Right ventricle myocardium superior (tissue), 1 donor: ENCODE measurements at regions not wholly inside any gene's neighbourhood (a gene's known extent, or its start where the extent isn't known, plus 50 kb on each side); places are given as distances from the start of the nearest gene placed in this dataset.
A peak's percentile ranks its signal among the peaks of the same experiment; 100 is the strongest.

Source experiments
- ATAC-seq: fragments of 200-7000 bp; cut with Tn5 transposase; one replicate; pipeline ENCODE4 v1.9.1; 2020; ENCODE audit warnings: mild to moderate bottlenecking; ENCODE audit not compliant: poor library complexity
- DNase-seq: peaks from one replicate; pipeline ENCODE4 v3.0.0-alpha.2; 2020
- intact Hi-C: fragments of 100-400 bp; cut with DNase I; formaldehyde crosslinking; loops from one replicate; pipeline ENCODE4 v1.11.2; 2022
- donor health status: DM: no; HTN: yes; CAD: no; lungs with severe emphysema.

DNA sequence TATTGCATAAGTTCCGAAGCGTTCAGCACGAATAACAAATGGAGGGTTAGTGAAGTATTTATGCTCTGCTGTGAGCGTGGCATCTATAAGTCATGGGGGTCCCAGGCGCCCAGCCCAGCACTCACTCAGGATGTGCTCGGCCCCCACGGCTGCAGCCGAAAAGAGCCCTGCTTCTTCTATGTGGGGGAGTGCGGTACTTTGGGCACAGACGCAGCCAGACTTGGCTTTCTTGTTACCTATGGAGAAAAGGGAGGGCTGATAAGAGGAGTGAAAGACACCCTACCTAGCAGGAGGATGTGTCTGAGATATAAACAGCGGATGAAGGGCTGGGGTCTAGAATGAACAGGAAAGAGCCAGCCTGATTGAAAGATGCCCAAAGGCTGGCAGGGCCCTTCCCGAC lies 51.4 kb downstream of the MRPL36 start:
- DNase-seq = peak; percentile 30
- no peak for ATAC-seq
- intact Hi-C loops = no loop called here

DNA sequence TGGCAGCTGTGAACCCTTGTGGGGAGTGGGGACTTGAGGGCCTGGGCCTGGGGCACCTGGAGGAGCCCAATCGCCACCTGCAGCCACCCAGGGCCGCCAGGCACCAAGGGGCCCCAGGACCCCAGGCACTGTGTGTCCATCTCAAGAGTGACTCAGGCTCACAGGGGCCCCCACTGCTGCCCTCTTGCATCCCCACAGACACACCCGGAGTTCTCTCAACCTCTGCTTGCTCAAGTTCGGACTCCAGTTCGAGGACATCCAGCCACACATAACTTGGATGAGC lies 51.9 kb downstream of the MRPL36 start:
- no peak for DNase-seq
- ATAC-seq = no peak
- intact Hi-C loops = no loop called here

DNA sequence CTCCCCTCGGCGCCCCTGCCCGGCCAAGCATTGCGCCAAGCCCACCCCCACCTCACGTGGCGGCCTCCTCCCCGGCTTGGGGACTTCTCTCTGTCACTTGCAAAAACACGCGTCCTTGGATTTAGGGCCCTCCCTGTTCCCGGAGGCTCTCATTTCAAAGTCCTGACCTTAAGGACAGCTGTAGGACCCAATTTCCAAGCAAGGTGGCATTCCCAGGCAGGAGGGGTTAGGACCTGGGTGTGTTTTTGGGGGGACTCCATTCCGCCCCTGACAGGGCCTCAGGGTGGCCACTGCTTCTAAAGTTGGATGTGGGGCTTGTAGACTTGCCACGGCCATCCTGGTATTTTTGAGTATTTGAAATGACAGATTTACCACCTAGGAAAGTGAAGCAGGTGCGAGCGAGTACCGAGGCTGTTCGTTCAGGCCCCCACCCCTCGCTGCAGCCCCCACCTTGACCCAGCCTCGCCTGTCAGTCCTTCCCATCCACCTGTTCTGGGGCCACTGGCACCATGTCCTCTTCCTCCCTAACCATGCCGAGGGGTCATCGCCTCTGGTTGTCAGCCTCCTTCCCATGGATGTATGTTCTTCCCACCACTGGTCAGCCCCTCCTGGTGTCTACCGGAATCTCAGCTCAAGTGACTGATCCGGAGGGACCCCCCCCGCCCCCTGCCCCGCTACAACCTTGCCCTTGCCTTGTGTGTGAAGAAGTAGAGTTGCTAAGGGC lies 52.4 kb downstream of the MRPL36 start:
- ATAC-seq (no peak), DNase-seq (peak; percentile 23)
- intact Hi-C loops = no loop called here

DNA sequence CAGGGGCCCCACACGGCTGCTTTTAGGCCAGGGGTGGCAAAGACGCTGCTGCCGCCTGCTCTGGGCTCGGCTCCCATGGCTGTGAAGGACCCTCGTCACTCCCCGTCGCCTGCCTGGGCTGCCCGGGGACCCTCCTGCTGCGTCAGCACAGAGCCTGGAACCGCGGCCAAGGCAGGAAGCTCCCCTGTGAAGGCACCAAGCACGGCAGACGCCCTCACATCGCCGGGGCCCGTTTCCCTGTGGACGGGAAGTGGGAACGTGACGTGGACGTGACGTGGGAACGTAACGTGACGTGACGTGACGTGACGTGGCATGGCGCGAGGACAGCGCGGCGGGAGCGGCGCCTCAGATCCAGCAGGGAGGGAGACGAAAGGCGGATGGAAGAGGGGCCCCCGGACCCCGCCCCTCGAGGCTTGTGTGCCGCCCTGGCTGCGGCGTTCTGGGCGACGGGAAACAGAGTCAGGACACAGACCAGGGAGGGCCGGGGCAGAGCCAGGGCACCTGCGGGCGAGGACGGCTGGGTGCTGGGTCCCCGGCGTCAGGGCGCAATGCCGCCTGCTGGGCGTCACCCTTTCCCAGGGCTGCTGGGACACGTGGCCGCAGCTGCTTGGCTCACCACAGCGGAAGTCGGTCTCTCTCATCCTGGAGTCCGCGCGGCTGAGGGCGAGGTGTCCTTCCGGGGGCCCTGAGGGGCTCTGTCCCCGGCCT lies 53.1 kb downstream of the MRPL36 start:
- intact Hi-C loops = no loop called here
- DNase-seq (peak; percentile 30), ATAC-seq (no peak)

DNA sequence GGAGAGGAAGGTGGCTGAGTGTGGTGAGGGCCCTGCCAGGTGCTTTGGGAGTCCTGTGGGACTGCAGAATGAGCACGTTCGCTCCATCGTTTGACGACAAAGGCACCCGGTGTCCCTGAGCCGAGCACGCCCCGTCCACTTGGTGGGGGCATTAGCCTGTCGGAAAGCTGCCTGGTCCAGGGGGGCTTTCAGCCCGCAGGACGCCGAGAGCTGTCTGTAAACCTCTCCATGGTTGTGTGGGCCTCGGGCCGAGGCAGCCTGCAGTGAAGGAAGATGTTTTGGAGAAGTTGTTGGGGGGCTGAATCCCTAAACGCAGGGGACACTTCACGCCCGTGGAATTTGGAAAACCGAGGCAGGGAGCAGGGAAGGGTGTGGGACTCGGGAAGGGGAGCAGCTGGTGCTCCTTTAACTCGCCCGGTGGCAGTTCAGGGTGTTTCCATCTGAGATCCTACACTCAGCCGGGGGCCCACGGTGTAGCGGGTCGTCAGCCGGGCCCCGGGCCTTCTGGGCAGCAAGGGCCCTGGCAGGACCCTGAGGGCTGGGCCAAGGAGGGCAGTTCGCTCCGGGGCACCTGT lies 53.8 kb downstream of the MRPL36 start:
- intact Hi-C loops = no loop called here
- DNase-seq = peak; percentile 29
- ATAC-seq = no peak

DNA sequence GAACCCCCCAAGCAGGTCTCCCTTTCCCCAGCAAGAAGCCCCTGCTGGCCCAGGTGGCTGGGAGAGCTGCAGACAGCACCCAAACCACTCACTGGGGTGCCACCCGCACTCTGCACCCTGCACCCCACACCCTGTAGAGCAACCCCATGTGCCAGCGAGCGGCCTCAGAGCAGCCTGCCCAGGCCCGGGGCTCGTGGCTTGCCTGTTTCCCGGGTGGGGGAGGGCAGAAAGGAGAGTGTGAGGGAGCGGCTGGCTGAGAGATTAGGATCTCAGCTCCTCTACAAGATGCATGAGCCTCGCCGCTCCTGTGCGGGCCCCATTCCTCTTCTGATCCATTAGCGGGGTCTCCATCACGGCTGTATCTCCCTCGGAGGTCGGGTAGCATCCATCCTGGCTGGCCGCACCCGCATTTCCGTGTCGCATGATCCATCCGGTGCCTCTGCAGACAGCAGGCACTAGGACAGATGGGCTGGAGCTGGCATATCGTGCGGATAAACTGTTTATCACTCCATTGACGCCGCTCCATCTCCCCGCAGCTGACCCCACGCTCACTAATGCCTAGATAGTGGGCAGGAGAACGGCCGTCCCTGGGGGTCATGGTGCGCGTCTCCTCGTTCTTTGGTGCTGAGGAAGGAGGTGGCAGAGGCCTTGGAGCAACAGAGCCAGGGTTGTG lies 54.4 kb downstream of the MRPL36 start:
- intact Hi-C loops = no loop called here
- ATAC-seq (no peak), DNase-seq (peak; percentile 22)

DNA sequence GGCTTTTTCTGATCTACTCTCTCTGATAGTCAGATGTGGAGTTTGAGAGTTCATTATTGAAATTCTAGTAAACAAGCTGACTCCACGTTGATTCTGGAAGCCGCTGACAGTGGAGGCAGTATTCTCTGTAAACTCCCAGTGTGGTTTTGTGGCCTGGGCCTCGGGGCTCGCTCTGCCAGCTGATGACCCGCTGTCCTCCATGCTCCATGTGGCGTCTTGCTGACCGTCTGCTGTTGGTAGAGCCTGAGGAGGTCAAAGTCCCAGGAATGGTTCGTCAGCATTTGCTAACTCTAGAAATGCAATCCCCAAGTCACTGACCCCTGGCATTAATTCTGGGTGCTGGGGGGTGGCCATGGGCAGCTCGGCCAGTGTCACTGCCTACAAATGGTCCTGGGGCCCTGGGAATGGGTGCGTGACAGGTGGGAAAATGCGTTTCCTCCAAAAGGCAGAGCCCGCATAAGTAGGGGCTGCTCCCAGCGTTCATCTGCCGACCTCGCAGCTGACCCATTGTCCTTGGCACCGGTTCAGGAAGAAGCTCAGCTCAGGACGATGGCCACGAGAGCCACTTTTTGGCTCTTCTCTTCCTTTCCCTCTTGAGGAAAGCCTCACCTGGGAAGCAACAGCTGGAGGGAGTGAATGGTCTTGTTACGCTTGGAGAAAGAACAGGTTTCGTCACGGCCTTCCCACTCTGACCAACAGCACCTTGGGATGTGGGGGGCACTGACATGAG lies 55.1 kb downstream of the MRPL36 start:
- DNase-seq (peak; percentile 19), ATAC-seq (no peak)
- intact Hi-C loops = no loop called here

DNA sequence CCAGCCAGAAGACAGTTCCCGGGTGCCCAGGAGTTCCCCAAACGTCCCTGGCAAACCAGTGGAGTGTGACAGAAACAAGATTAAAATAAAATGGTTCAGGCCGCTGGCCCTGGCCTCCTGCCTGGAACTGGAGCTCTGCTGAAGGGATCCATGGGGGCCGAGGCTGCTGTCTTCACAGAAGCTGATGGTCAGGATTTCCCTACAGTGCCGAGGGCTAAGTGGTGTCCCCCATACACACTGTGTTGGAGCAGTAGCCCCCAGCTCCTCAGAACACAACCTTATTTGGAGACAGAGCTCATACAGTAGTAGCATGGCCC lies 55.9 kb downstream of the MRPL36 start:
- ATAC-seq (peak; percentile 15), DNase-seq (peak; percentile 30)
- intact Hi-C loops = no loop called here

DNA sequence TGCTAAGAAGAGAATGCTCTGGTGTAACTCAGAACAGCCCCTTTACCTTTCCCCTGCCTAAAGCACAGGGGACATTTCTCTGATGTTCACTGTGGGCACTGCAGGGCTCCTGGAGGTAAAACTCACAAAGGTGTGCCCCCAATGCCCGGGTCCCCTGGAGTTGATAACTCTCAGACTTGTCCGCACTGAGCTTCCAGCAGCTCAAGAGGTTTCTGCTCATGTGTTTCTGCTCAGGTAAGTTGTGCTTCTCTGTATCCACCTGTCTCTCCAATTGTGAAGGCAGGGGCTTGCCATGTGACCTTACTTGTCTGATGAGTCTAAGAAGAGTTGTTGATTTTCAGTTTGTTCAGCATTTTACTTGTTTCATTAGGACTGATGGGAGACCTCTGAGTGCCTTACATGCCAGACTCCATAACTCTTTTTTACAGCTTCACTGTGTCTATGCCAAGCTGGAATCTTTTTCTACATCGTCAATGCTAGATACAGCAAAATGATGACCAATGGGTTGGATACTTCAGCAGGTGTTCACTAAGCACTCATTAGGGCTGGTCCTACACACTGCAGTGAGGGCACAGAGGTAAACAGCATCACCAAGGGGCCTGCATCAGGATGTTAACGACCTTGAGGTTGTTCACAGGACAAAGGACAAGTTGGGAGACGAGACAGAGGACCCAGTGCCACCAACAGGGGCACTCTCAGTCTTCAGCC lies 56.4 kb downstream of the MRPL36 start:
- intact Hi-C loops = no loop called here
- no peak for ATAC-seq
- no peak for DNase-seq

DNA sequence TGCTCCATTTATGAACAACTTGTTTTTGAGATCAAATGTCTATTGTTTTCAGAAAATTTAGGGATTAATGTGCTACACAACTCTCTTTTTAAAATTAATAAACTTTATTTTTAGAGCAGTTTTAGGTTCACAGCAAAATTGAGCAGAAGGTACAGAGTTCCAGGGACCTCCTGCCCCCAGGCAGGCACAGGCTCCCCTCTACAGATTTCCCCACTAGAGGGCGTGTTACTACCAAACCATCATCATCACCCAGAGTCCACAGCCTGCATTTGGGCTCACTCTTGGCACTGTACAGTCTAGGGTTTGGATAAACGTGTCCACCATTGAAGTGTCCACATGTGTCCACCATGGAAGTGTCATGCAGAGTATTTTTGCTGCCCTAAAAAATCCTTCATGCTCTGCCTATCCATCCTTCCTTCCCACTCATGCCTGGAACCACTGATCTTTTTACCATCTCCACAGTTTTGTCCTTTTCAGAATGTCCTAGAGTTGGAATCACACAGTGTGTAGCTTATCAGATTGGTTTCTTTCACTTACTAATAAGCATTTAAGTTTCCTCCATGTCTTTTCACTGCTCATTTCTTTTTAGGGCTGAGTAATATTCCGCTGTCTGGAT lies 61.7 kb downstream of the MRPL36 start:
- DNase-seq (no peak), ATAC-seq (peak; percentile 20)
- intact Hi-C loops = no loop called here

DNA sequence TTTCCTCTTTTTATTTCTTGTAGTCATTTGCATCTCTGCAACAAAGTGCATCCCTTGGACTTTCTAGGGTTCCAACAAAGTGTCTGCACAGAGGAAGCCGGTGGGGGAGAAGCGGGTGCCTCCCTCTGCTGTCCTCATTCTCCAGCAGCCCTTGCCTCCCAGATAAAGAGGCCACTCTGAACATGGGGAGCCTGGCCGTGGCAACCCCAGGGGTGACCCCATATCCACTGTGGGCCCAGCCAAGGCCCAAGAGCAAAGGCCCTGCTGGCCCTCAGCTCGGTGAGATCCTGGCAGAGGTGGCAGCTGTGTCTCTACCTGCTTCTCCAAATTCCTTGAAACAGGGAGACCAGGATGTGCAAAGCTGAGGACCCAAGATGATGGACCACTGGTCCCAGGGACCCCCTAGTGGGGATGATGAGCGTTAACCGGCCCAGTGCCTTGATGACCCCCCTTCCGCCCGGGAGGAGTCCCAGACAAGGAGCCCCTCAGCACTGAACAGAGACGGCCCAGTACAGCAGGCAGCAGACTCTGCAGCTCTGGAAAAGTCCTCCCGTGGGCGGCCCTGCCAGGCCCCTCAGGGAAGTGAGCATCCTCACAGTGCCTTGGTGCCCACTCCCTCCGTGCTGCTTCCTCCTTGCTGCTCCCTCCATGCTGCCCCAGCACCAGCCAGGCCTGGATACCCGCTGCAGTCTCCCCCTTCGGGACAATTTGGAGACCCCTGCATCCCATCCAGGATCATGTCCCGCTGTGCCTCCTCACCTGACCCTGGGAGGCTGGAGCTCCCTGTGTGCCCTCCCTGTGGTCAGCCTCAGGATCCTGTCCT lies 62.5 kb downstream of the MRPL36 start:
- DNase-seq = no peak
- intact Hi-C loops = no loop called here
- ATAC-seq = no peak

DNA sequence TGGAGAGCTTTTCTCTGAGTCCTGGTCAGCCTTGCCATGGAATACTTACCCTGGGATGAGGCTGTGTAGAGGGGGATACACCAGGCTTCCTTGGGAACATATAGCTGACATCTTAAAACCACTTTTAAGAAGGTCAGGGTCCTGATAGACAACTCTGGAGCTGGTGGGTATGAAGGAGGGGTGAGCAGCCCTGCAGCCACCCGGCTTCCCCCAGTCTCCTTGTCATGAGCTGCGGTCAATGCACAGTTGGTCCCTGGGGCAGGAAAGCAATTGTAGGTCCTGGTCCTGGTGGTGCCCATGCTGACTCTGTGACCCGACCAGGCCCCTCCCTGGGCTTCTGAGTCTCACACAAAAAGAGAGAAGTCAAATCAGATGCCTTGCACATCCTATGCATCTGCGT lies 63.6 kb downstream of the MRPL36 start:
- intact Hi-C loops = no loop called here
- DNase-seq (no peak), ATAC-seq (no peak)

DNA sequence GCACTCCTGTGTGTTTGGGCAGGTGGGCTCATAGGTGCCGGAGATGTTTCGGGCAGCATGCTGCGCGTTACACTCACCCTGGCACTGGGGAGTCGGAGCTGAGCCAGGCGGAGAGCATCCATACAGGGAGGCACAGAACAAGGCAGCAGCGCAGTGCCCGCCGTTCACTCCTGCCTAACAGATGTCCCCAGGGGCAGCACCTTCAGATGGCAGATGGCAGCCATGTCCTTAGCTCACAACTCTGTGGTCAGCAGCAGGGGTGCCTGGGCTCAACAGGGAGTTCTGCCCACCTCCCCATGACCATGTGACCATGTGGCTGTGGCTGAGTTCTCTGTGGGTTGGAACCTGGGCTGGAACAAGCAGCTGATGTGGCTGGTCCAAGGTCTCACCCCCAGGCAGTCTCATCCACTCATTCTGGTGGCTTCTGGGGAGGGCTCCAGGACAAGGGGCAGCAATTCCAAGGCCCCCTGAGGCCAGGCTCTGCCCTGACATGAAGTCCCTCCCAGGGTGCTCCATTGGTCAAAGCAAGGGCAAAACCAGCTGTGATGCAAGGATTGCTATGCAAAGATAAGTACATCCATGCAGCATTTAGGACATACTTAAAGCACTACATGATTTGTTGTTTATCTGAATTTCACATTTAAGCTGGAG lies 64.2 kb downstream of the MRPL36 start:
- ATAC-seq = no peak
- no peak for DNase-seq
- intact Hi-C loops = no loop called here

DNA sequence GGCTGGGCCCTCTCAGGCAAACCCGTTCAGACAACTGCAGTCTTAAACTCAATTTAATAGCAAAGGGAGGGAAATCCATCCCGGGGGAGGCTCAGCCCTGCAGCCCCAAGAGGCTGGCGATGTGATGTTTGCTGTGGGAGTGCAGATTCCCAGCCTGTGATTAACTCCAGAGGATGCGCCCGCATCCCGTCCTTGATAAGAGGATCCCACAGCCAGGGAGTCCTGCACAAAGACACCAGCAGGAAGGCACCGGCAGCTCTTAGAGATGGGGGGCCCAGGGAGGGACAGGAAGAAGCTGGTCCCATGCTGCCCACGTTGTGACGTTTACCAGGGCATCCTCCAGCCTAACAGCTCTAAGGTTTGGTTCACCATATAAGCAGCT lies 64.7 kb downstream of the MRPL36 start:
- ATAC-seq (no peak), DNase-seq (no peak)
- intact Hi-C loops = no loop called here

DNA sequence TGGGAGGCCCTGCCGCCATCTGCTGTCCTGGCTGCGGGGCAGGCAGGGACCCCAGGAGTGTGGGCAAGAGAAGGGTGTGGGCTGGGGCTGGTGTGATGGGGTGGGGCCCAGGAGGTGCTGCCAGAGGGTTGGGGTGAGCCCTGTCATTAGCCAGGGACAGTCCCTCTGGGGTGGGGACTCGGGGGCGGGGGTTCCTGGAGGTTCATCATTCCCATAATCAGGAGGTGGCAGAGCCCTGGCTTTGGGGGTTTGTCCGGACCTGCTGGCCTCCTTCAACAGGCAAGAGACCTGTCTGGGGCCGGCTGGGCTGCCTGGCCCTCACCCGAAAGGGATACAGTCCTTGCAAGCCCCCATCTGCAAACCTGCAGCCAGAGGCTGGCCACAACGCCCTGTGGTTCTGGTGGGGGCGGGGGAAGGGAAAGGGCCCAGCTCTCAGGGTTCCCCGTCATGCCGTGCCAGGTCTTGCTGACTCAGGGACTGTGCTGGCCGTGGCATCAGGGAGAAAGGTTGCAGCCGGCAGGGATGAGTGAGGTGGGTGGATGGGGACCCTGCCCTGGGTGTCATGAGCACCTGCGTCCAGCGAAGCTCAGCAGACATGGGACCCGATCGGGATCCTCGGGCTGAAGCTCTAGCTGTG lies 65.2 kb downstream of the MRPL36 start:
- DNase-seq (no peak), ATAC-seq (no peak)
- intact Hi-C loops = no loop called here

DNA sequence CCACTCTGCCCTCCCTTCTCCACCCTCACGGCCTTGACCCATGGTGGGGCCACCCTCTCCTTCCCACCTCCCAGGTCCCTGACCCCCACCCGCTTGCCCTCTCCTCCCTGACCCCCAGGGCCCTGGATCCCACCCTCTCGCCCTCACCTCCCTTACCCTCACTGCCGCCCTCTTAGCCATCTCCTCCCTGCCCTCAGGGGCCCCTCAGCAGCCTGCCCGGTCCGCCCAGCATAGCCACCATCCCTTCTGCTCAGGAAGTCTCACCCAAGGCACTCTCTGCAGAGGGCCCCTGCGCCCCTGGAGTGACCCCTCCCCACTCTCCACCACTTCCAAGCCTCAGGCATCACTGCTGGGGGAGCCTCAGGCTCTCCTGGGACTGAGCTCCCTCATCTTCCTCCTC lies 66.3 kb downstream of the MRPL36 start:
- ATAC-seq = no peak
- intact Hi-C loops = no loop called here
- DNase-seq = peak; percentile 11

DNA sequence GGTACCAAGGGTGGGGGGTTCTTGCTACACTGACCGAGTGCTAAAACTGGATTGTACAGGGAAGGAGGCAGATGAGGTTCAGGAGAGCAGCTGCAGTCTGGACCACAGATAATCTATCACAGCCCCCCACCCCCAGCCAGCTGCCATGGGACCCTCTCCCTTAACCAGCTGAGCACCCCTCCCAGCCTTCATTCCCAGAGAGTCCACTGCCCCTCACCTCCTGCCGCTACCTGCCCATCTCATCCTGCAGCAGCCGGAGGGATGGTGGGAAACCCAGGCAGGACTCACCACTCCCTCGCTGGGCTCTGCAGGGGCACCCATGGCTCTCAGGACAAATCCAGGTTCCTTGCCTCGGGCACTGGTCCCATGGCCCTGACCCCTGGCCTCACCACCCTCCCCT lies 66.7 kb downstream of the MRPL36 start:
- DNase-seq = no peak
- no peak for ATAC-seq
- intact Hi-C loops = no loop called here
